HCT116 (cell line): ENCODE measurements at regions not wholly inside any gene's neighbourhood (a gene's known extent, or its start where the extent isn't known, plus 50 kb on each side); places are given as distances from the start of the nearest gene placed in this dataset.

Experiments
- ATAC-seq: fragments of 200-7000 bp; cut with Tn5 transposase; 2 replicates; pipeline ENCODE4 v1.9.1; 2020; ENCODE audit warnings: mild to moderate bottlenecking, moderate library complexity
- BruUV-seq: library from RNA; stranded (reverse); fragments of 400-500 nt; replicated peaks from 2 replicates; lab custom pipeline; 2021; lab: Mats Ljungman, UMichigan
- CTCF ChIA-PET: fragments of 300-600 bp; sonication (Branson Sonifier 250); formaldehyde crosslinking; loops from one replicate; lab custom pipeline; 2021; ENCODE audit warnings: antibody characterized with exemption; lab: Charles Lee
- POLR2A ChIA-PET: fragments of 300-600, 350-600 bp; sonication (Branson Sonifier 250); formaldehyde crosslinking; loops from one replicate; lab custom pipeline; 2021; ENCODE audit warnings: antibody characterized with exemption; lab: Charles Lee
- RAD21 ChIA-PET, 2 experiments: fragments of 300-600 bp; sonication (Branson Sonifier 250); formaldehyde crosslinking; loops; one replicate each; lab custom pipeline; 2023; ENCODE audit warnings: low total read pairs in 2 of 2; ENCODE audit not compliant: uncharacterized antibody in 2 of 2, unreplicated experiment in 2 of 2, low non-redundant PET in 1 of 2; lab: Charles Lee
- DNase-seq: peaks from one replicate; pipeline ENCODE4 v3.0.0-alpha.2; 2010; ENCODE audit warnings: low read depth, low spot score
- H2AFZ ChIP-seq: fragments of 200-600 bp; shearing (Covaris generic), sonication (generic); 2 replicates; pipeline ENCODE4 v1.6.1; 2017; ENCODE audit warnings: low read depth, mixed run types, mixed read lengths, antibody characterized with exemption, low read length; ENCODE audit not compliant: poor library complexity, severe bottlenecking
- H3K27ac ChIP-seq: 2 replicates; pipeline ENCODE4 v1.5.1; 2012; ENCODE audit warnings: low read depth, low read length
- H3K27me3 ChIP-seq: fragments of 200-600 bp; sonication (generic); 2 replicates; pipeline ENCODE4 v1.6.1; 2016; ENCODE audit warnings: mixed run types, low read length, mixed read lengths; ENCODE audit not compliant: insufficient read depth
- H3K36me3 ChIP-seq, 2 experiments: fragments of 200-500 bp in 1 of 2; fragments of 200-600 bp in 1 of 2; sonication (Bioruptor generic) in 1 of 2; sonication (generic) in 1 of 2; 2 replicates each; pipeline versions ENCODE4 v1.5.1 to v1.6.1; 2014 to 2016; ENCODE audit warnings: low read length in 2 of 2, inconsistent platforms in 1 of 2, mixed read lengths in 1 of 2, mixed run types in 1 of 2; ENCODE audit not compliant: insufficient read depth in 2 of 2, control insufficient read depth in 1 of 2
- H3K4me1 ChIP-seq, 2 experiments: fragments of 200-600 bp in 1 of 2; sonication (generic) in 1 of 2; 2 replicates each; pipeline versions ENCODE4 v1.5.1 to v1.6.1; 2012 to 2017; ENCODE audit warnings: low read length in 2 of 2, inconsistent platforms in 1 of 2, mild to moderate bottlenecking in 1 of 2, mixed read lengths in 1 of 2, mixed run types in 1 of 2, moderate library complexity in 1 of 2; ENCODE audit not compliant: insufficient read depth in 2 of 2, control insufficient read depth in 1 of 2
- H3K4me2 ChIP-seq: fragments of 200-600 bp; sonication (generic); 2 replicates; pipeline ENCODE4 v1.6.1; 2017; ENCODE audit warnings: mixed run types, low read length, mixed read lengths
- H3K4me3 ChIP-seq, 2 experiments: fragments of 200-600 bp in 1 of 2; sonication (generic) in 1 of 2; replicated peaks in 1 of 2; 2 replicates each; pipeline ENCODE4 v1.5.1; 2011 to 2016; ENCODE audit warnings: low read length in 2 of 2, control low read depth in 1 of 2, low read depth in 1 of 2, mild to moderate bottlenecking in 1 of 2, mixed read lengths in 1 of 2, mixed run types in 1 of 2
- H3K79me2 ChIP-seq: fragments of 200-600 bp; sonication (generic); 2 replicates; pipeline ENCODE4 v1.6.1; 2017; ENCODE audit warnings: mild to moderate bottlenecking, mixed run types, low read length, moderate library complexity, mixed read lengths; ENCODE audit not compliant: insufficient read depth
- H3K9ac ChIP-seq: fragments of 200-600 bp; sonication (generic); 2 replicates; pipeline ENCODE4 v1.6.1; 2016; ENCODE audit warnings: low read length, mixed read lengths
- H3K9me2 ChIP-seq: fragments of 200-600 bp; sonication (generic), shearing (Covaris generic); 2 replicates; pipeline ENCODE4 v1.6.1; 2017; ENCODE audit warnings: mixed run types, mild to moderate bottlenecking, moderate library complexity; ENCODE audit not compliant: insufficient read depth
- H3K9me3 ChIP-seq, 2 experiments: fragments of 200-500 bp in 1 of 2; fragments of 200-600 bp in 1 of 2; sonication (Bioruptor generic) in 1 of 2; sonication (generic) in 1 of 2; 2 replicates each; pipeline ENCODE4 v1.6.1; 2014 to 2017; ENCODE audit warnings: low read length in 2 of 2, mixed read lengths in 2 of 2, inconsistent platforms in 1 of 2, low read depth in 1 of 2, mild to moderate bottlenecking in 1 of 2, mixed run types in 1 of 2, moderate library complexity in 1 of 2; ENCODE audit not compliant: control insufficient read depth in 1 of 2, insufficient read depth in 1 of 2
- H4K20me1 ChIP-seq: fragments of 200-600 bp; sonication (generic), shearing (Covaris generic); 2 replicates; pipeline ENCODE4 v1.6.1; 2017; ENCODE audit warnings: mixed run types, mild to moderate bottlenecking, moderate library complexity; ENCODE audit not compliant: insufficient read depth
- CBX3 ChIP-seq: IDR thresholded peaks from 2 replicates; pipeline ENCODE4 v1.6.1; 2012; ENCODE audit warnings: low read depth
- EZH2 ChIP-seq: fragments of 200-600 bp; sonication (generic); IDR thresholded peaks from 2 replicates; pipeline ENCODE4 v1.6.1; 2017; ENCODE audit warnings: antibody characterized with exemption, mixed run types
- EZH2phosphoT487 ChIP-seq: fragments of 200-600 bp; IDR thresholded peaks from 2 replicates; pipeline ENCODE4 v1.6.1; 2018; ENCODE audit warnings: antibody characterized with exemption, borderline replicate concordance
- FOSL1 ChIP-seq: IDR thresholded peaks from 2 replicates; pipeline ENCODE4 v1.6.1; 2012; ENCODE audit warnings: low read depth
- POLR2A ChIP-seq: IDR thresholded peaks from 2 replicates; pipeline ENCODE4 v1.7.0; 2011; ENCODE audit warnings: borderline replicate concordance; ENCODE audit not compliant: insufficient read depth, insufficient read length; ENCODE audit errors: extremely low read depth
- RAD21 ChIP-seq: IDR thresholded peaks from 2 replicates; pipeline ENCODE4 v1.6.1; 2012; ENCODE audit warnings: low read depth, mild to moderate bottlenecking
- SP1 ChIP-seq: IDR thresholded peaks from 2 replicates; pipeline ENCODE4 v1.6.1; 2012; ENCODE audit warnings: low read depth
- SRF ChIP-seq: IDR thresholded peaks from 2 replicates; pipeline ENCODE4 v1.6.1; 2012; ENCODE audit warnings: low read depth
- TCF7L2 ChIP-seq: IDR thresholded peaks from 2 replicates; pipeline ENCODE4 v1.7.0; 2011; ENCODE audit warnings: borderline replicate concordance, inconsistent platforms; ENCODE audit not compliant: insufficient read depth, insufficient read length; ENCODE audit errors: extremely low read depth
- YY1 ChIP-seq: IDR thresholded peaks from 2 replicates; pipeline ENCODE4 v1.6.1; 2011; ENCODE audit warnings: low read length, low read depth, moderate library complexity, mild to moderate bottlenecking; ENCODE audit not compliant: insufficient replicate concordance; ENCODE audit errors: extremely low read depth
- ZFX ChIP-seq: fragments of 450-650 bp; IDR thresholded peaks from 2 replicates; pipeline ENCODE4 v1.6.1; 2017
- ZNF274 ChIP-seq: fragments of 200-500 bp; sonication (Bioruptor generic); IDR thresholded peaks from 2 replicates; pipeline ENCODE4 v1.6.1; 2014; ENCODE audit warnings: mild to moderate bottlenecking, low read depth, low read length, inconsistent platforms
- intact Hi-C: fragments of 100-400 bp; cut with micrococcal nuclease; formaldehyde crosslinking; loops from 2 replicates; pipeline ENCODE4 v1.10.0; 2022
- TF ChIP-seq, protein P1 (sequence below): IDR thresholded peaks from 2 replicates; pipeline ENCODE4 v1.6.1; 2012
- TF ChIP-seq, protein P2 (sequence below): IDR thresholded peaks from 2 replicates; pipeline ENCODE4 v1.6.1; 2011; ENCODE audit warnings: mild to moderate bottlenecking, low read length, moderate library complexity; ENCODE audit not compliant: insufficient replicate concordance; ENCODE audit errors: extremely low read depth
- TF ChIP-seq, protein P3 (sequence below), 3 experiments: fragments of 200-600 bp in 1 of 3; sonication (generic) in 1 of 3; IDR thresholded peaks in 2 of 3; conservative IDR thresholded peaks in 1 of 3; 2 replicates each; pipeline ENCODE4 v1.5.1; 2012 to 2017; ENCODE audit warnings: low read depth in 2 of 3, low read length in 2 of 3, antibody characterized with exemption in 1 of 3, borderline replicate concordance in 1 of 3, control low read depth in 1 of 3, mild to moderate bottlenecking in 1 of 3, mixed read lengths in 1 of 3, mixed run types in 1 of 3, moderate library complexity in 1 of 3; ENCODE audit not compliant: insufficient read depth in 1 of 3

DNA sequence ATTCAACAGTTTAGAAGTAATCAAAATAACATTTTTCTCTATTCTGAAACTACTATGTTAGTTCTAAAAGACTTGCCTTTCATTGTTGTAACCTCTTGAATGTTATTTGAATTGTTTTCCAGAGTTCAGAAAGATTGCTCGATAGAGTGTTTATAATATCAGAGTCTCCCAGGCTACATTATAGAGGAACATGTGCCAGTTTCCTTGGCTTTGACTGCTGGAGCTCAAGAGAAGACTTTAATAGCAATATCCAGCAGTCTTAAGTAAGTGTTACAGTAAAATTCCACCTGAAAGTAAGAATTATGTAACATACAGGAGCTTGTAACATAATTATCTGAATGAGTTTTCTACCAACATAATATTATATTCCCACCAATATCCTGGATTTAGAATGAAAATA, 991.8 kb upstream of the ADGRB3 start:
- H3K27me3 ChIP-seq, result no peaks in the 10 kb centered on the region
- ChIA-PET CTCF (no interaction called here), POLR2A (no interaction called here), RAD21 (no interaction called here)
- no peaks in the 10 kb centered on the region for H3K79me2 ChIP-seq
- no peak overlapping the region for H3K4me2 ChIP-seq
- no peaks in the 10 kb centered on the region for H3K9me2 ChIP-seq
- no TSS peak for BruUV-seq
- H2AFZ ChIP-seq, result no peak overlapping the region
- no peak overlapping the region for H3K27ac ChIP-seq
- no peak for DNase-seq
- no peak for ATAC-seq
- H3K4me3 ChIP-seq, result no peak overlapping the region
- no peak overlapping the region for H3K9ac ChIP-seq
- H3K9me3 ChIP-seq, result peaks cover 10 to 19% of the 10 kb centered on the region in 2 experiments; a peak in 2 of 4 replicates
- H4K20me1 ChIP-seq, result no peaks in the 10 kb centered on the region
- H3K36me3 ChIP-seq, result no peaks in the 10 kb centered on the region
- no peak for TF ChIP-seq ZFX
- no peak for TF ChIP-seq YY1
- no peak for TF ChIP-seq CBX3
- no peak for TF ChIP-seq SRF
- no peak for TF ChIP-seq TCF7L2
- TF ChIP-seq FOSL1, result no peak
- no peak for TF ChIP-seq EZH2phosphoT487
- no peak for TF ChIP-seq SP1
- no peak for TF ChIP-seq RAD21
- TF ChIP-seq, protein P1, sequence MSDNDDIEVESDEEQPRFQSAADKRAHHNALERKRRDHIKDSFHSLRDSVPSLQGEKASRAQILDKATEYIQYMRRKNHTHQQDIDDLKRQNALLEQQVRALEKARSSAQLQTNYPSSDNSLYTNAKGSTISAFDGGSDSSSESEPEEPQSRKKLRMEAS, result no peak
- no peak for TF ChIP-seq EZH2
- intact Hi-C loops, result no loop called here
- H3K4me1 ChIP-seq, result no peaks in the 10 kb centered on the region

DNA sequence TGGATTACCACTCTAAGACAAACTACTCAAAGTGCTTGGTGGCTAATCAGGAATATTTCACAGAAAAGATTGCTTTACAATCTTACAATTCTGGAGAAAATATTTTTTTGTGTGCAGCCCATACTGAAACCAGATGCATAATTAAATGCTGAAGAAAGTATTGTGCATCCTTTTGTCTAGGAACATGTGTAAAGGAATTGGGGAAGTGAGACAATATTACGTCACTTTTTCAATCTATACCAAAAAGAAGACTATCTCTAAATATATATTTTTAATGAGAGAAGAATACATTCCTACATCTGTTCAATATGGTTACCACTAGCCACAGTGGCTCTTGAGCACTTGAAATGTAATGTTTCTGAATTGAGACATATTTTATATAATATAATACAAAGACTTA, 992.5 kb upstream of the ADGRB3 start:
- no peak overlapping the region for H2AFZ ChIP-seq
- H3K4me3 ChIP-seq, result no peak overlapping the region
- ChIA-PET RAD21 (no interaction called here), POLR2A (no interaction called here), CTCF (no interaction called here)
- intact Hi-C loops, result no loop called here
- BruUV-seq, result no TSS peak
- ATAC-seq (no peak), DNase-seq (no peak)
- no peak overlapping the region for H3K27ac ChIP-seq
- H3K4me1 ChIP-seq, result no peaks in the 10 kb centered on the region
- no peaks in the 10 kb centered on the region for H3K27me3 ChIP-seq
- no peaks in the 10 kb centered on the region for H3K79me2 ChIP-seq
- no peaks in the 10 kb centered on the region for H3K9me2 ChIP-seq
- no peaks in the 10 kb centered on the region for H3K36me3 ChIP-seq
- no peaks in the 10 kb centered on the region for H4K20me1 ChIP-seq
- H3K4me2 ChIP-seq, result no peak overlapping the region
- H3K9ac ChIP-seq, result no peak overlapping the region
- peaks cover 10 to 19% of the 10 kb centered on the region in 2 experiments; a peak in 2 of 4 replicates for H3K9me3 ChIP-seq
- TF ChIP-seq, protein P2, sequence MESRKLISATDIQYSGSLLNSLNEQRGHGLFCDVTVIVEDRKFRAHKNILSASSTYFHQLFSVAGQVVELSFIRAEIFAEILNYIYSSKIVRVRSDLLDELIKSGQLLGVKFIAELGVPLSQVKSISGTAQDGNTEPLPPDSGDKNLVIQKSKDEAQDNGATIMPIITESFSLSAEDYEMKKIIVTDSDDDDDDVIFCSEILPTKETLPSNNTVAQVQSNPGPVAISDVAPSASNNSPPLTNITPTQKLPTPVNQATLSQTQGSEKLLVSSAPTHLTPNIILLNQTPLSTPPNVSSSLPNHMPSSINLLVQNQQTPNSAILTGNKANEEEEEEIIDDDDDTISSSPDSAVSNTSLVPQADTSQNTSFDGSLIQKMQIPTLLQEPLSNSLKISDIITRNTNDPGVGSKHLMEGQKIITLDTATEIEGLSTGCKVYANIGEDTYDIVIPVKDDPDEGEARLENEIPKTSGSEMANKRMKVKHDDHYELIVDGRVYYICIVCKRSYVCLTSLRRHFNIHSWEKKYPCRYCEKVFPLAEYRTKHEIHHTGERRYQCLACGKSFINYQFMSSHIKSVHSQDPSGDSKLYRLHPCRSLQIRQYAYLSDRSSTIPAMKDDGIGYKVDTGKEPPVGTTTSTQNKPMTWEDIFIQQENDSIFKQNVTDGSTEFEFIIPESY, result no peak
- TF ChIP-seq ZNF274 (no peak), CBX3 (no peak), SRF (no peak), FOSL1 (no peak), POLR2A (no peak), RAD21 (no peak)
- TF ChIP-seq, protein P3, sequence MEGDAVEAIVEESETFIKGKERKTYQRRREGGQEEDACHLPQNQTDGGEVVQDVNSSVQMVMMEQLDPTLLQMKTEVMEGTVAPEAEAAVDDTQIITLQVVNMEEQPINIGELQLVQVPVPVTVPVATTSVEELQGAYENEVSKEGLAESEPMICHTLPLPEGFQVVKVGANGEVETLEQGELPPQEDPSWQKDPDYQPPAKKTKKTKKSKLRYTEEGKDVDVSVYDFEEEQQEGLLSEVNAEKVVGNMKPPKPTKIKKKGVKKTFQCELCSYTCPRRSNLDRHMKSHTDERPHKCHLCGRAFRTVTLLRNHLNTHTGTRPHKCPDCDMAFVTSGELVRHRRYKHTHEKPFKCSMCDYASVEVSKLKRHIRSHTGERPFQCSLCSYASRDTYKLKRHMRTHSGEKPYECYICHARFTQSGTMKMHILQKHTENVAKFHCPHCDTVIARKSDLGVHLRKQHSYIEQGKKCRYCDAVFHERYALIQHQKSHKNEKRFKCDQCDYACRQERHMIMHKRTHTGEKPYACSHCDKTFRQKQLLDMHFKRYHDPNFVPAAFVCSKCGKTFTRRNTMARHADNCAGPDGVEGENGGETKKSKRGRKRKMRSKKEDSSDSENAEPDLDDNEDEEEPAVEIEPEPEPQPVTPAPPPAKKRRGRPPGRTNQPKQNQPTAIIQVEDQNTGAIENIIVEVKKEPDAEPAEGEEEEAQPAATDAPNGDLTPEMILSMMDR (IDR thresholded peaks at IDR 0.05 in 2 of 3, conservative IDR thresholded peaks at IDR 0.05 in 1 of 3; ENCODE audit: borderline replicate concordance in 1 of 3, insufficient read depth in 1 of 3, low read depth in 2 of 3, low read length in 2 of 3), result no peak
- TF ChIP-seq, protein P1, result no peak
